Activated T-cell treated with anti-CD3 and anti-CD28 coated beads, Interleukin-2, amount 50 U/mL, for 72 hours (primary cell): ENCODE measurements at regions not wholly inside any gene's neighbourhood (a gene's known extent, or its start where the extent isn't known, plus 50 kb on each side); places are given as distances from the start of the nearest gene placed in this dataset.

Experiments
- ATAC-seq, 2 donors: fragments of 150-1000 bp; cut with Tn5 transposase; replicated peaks in 1 of 2; 2 replicates each; pipeline ENCODE4 v1.10.0; 2021; ENCODE audit warnings: moderate library complexity in 2 of 2, mild to moderate bottlenecking in 1 of 2
- DNase-seq, 2 donors: peaks; one replicate each; pipeline ENCODE4 v3.0.0; 2021 to 2022; ENCODE audit warnings: mixed read lengths in 1 of 2
- H3K27ac Mint-ChIP-seq: one replicate; pipeline ENCODE4 v1.8.0; 2022; ENCODE audit warnings: mild to moderate bottlenecking, moderate library complexity, mixed read lengths
- H3K27me3 Mint-ChIP-seq: one replicate; pipeline ENCODE4 v1.8.0; 2022; ENCODE audit warnings: low read depth, mixed read lengths
- H3K36me3 Mint-ChIP-seq, 2 donors: one replicate each; pipeline ENCODE4 v1.8.0; 2022; ENCODE audit warnings: mixed read lengths in 2 of 2, mild to moderate bottlenecking in 1 of 2; ENCODE audit not compliant: insufficient read depth in 2 of 2
- H3K4me1 Mint-ChIP-seq: one replicate; pipeline ENCODE4 v1.8.0; 2022; ENCODE audit warnings: low read depth, mixed read lengths
- H3K4me3 Mint-ChIP-seq, 2 donors: one replicate each; pipeline ENCODE4 v1.8.0; 2022; ENCODE audit warnings: mild to moderate bottlenecking in 2 of 2, mixed read lengths in 2 of 2, moderate library complexity in 2 of 2
- H3K9me3 Mint-ChIP-seq, 2 donors: one replicate each; pipeline ENCODE4 v1.8.0; 2022; ENCODE audit warnings: mixed read lengths in 2 of 2

GRCh38 chr2:67340133-67341011 lies 56.8 kb upstream of the ETAA1 start:
- no peak overlapping the region for H3K4me3 Mint-ChIP-seq
- no peaks in the 10 kb centered on the region for H3K4me1 Mint-ChIP-seq
- peaks cover 18% of the 10 kb centered on the region for H3K27me3 Mint-ChIP-seq
- no peaks in the 10 kb centered on the region for H3K36me3 Mint-ChIP-seq
- no peak for DNase-seq
- H3K9me3 Mint-ChIP-seq: peaks cover 0 to 2% of the 10 kb centered on the region in 2 donors
- ATAC-seq: no peak
- no peak overlapping the region for H3K27ac Mint-ChIP-seq

DNA sequence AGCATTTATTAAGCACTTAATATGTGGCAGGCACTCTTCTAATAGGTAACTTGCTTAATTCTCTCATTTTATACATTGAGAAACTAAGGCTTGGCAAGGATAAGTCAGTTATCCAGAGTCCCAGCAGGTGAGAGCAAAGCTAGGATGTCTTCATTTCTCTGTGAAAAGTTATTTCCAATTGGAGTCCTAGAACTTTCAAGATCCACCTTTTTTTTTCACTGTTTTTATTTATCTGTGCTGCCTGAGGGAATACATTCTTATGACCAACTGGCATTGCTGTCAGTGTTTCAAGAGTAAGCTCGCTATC lies 56.2 kb upstream of the ETAA1 start:
- peaks cover 18% of the 10 kb centered on the region for H3K27me3 Mint-ChIP-seq
- H3K4me1 Mint-ChIP-seq: no peaks in the 10 kb centered on the region
- DNase-seq (no peak), ATAC-seq (no peak)
- peaks cover 0 to 2% of the 10 kb centered on the region in 2 donors for H3K9me3 Mint-ChIP-seq
- no peaks in the 10 kb centered on the region for H3K36me3 Mint-ChIP-seq
- H3K27ac Mint-ChIP-seq: no peak overlapping the region
- H3K4me3 Mint-ChIP-seq: no peak overlapping the region

DNA sequence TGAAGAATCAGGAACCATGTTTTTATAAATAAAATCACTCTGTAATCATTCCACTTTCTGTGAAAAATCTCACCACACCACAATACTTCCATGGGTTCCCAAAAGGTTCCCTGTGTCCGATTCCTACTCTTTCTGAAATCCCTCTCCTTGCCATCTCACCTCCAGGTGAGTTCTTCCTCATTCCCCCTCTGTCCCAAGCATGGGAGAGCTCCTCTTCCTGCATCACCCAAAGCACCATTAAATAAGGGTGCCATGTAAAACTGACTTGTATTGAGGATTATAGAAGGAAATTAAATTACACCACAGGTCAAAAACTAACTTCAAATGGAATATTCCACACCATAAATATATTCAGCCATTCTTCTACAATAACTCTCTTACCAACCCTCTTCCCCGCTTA lies 55.8 kb upstream of the ETAA1 start:
- DNase-seq (no peak), ATAC-seq (no peak)
- Mint-ChIP-seq H3K36me3 (no peaks in the 10 kb centered on the region), H3K4me3 (no peak overlapping the region), H3K9me3 (peaks cover 0 to 2% of the 10 kb centered on the region in 2 donors), H3K4me1 (no peaks in the 10 kb centered on the region), H3K27ac (no peak overlapping the region), H3K27me3 (peaks cover 18% of the 10 kb centered on the region)

GRCh38 chr2:67342394-67342793 lies 54.7 kb upstream of the ETAA1 start:
- Mint-ChIP-seq H3K4me1 (no peaks in the 10 kb centered on the region), H3K27ac (no peak overlapping the region), H3K36me3 (no peaks in the 10 kb centered on the region), H3K9me3 (peaks cover 0 to 2% of the 10 kb centered on the region in 2 donors), H3K4me3 (no peak overlapping the region), H3K27me3 (peaks cover 18% of the 10 kb centered on the region)
- DNase-seq: no peak
- ATAC-seq: no peak

DNA sequence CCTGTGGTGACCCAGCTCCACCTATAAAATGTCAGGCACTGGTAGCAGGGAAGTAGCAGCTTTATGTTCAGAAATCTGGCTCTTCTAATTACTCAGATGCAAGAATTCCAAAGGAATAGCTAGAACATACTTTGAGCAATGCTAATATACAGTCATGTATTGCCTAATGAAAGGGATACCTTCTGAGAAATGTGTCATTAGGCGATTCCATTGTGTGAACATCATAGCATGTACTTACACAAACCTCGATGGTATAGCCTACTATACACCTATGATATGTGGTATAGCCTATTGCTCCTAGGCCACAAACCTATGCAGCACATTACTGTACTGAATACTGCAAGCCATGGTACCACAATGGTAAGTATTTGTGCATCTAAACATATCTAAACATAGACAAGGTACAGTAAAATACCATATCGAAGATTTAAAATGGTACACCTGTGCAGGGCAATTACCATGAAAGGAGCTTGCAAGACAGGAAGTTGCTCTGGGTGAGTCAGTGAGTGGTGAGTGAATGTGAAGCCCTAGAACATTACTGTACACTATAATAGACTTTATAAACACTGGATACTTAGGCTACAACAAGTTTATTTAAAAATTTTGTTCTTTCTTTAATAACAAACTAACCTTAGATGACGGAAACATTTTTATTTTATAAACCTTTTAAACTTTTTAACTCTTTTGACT lies 50.3 kb upstream of the ETAA1 start:
- Mint-ChIP-seq H3K36me3 (no peaks in the 10 kb centered on the region), H3K4me3 (no peak overlapping the region), H3K27ac (no peak overlapping the region), H3K9me3 (peaks cover 2 to 8% of the 10 kb centered on the region in 2 donors), H3K4me1 (no peaks in the 10 kb centered on the region), H3K27me3 (peaks cover 10% of the 10 kb centered on the region)
- ATAC-seq (no peak), DNase-seq (no peak)
